GM23338 (cell line): ENCODE measurements at regions not wholly inside any gene's neighbourhood (a gene's known extent, or its start where the extent isn't known, plus 50 kb on each side); places are given as distances from the start of the nearest gene placed in this dataset.

ENCODE experiments used
- ATAC-seq: fragments of 200-7000 bp; cut with Tn5 transposase; 3 replicates; pipeline ENCODE4 v1.9.1; 2020
- DNase-seq: peaks from one replicate; pipeline ENCODE4 v3.0.0-alpha.2; 2015; ENCODE audit warnings: low spot score
- H2AFZ ChIP-seq: fragments of 200-600 bp; sonication (generic); 2 replicates; pipeline ENCODE4 v1.8.0; 2016; ENCODE audit warnings: antibody characterized with exemption, mild to moderate bottlenecking, moderate library complexity
- H3F3A ChIP-seq: fragments of 200-600 bp; sonication (generic); replicated peaks from 2 replicates; pipeline ENCODE4 v1.8.0; 2017; ENCODE audit warnings: antibody characterized with exemption, mixed run types, low read depth
- H3K27ac ChIP-seq: fragments of 200-600 bp; sonication (generic); 2 replicates; pipeline ENCODE4 v1.6.1; 2016; ENCODE audit warnings: low read depth
- H3K27me3 ChIP-seq: fragments of 200-600 bp; sonication (generic); 2 replicates; pipeline ENCODE4 v1.8.0; 2016; ENCODE audit warnings: mild to moderate bottlenecking, mixed run types, moderate library complexity; ENCODE audit not compliant: insufficient read depth
- H3K36me3 ChIP-seq: fragments of 200-600 bp; sonication (generic); 2 replicates; pipeline ENCODE4 v1.8.0; 2016; ENCODE audit warnings: mild to moderate bottlenecking; ENCODE audit not compliant: insufficient read depth
- H3K4me1 ChIP-seq: fragments of 200-600 bp; sonication (generic); 2 replicates; pipeline ENCODE4 v1.8.0; 2016; ENCODE audit warnings: mild to moderate bottlenecking, moderate library complexity; ENCODE audit not compliant: insufficient read depth
- H3K4me2 ChIP-seq: fragments of 200-600 bp; sonication (generic); 2 replicates; pipeline ENCODE4 v1.7.1; 2017; ENCODE audit warnings: mixed run types
- H3K4me3 ChIP-seq: fragments of 200-600 bp; sonication (generic); 2 replicates; pipeline ENCODE4 v1.6.1; 2016; ENCODE audit warnings: mixed run types
- H3K79me2 ChIP-seq: fragments of 200-600 bp; sonication (generic); replicated peaks from 2 replicates; pipeline ENCODE4 v1.8.0; 2017; ENCODE audit warnings: mild to moderate bottlenecking; ENCODE audit not compliant: insufficient read depth
- H3K9me2 ChIP-seq: fragments of 200-600 bp; sonication (generic); 2 replicates; pipeline ENCODE4 v1.8.0; 2017; ENCODE audit not compliant: insufficient read depth
- H4K20me1 ChIP-seq: fragments of 200-600 bp; sonication (generic); replicated peaks from 2 replicates; pipeline ENCODE4 v1.8.0; 2017; ENCODE audit warnings: mild to moderate bottlenecking; ENCODE audit not compliant: insufficient read depth
- H3K27ac Mint-ChIP-seq: 2 replicates; pipeline ENCODE4 v1.8.0; 2020; ENCODE audit warnings: inconsistent platforms, mild to moderate bottlenecking, moderate library complexity, mixed read lengths
- H3K27me3 Mint-ChIP-seq: 3 replicates; pipeline ENCODE4 v1.8.0; 2022; ENCODE audit warnings: low read depth, mild to moderate bottlenecking, moderate library complexity, mixed read lengths, inconsistent platforms; ENCODE audit not compliant: insufficient read depth, poor library complexity
- H3K36me3 Mint-ChIP-seq: 3 replicates; pipeline ENCODE4 v1.8.0; 2021; ENCODE audit warnings: low read depth, mild to moderate bottlenecking, inconsistent platforms, moderate library complexity, mixed read lengths
- H3K4me1 Mint-ChIP-seq: 3 replicates; pipeline ENCODE4 v1.8.0; 2020; ENCODE audit warnings: mild to moderate bottlenecking, inconsistent platforms, mixed read lengths
- H3K4me3 Mint-ChIP-seq: 3 replicates; pipeline ENCODE4 v1.8.0; 2021; ENCODE audit warnings: moderate library complexity, mild to moderate bottlenecking, inconsistent platforms, mixed read lengths
- H3K9me3 Mint-ChIP-seq: 3 replicates; pipeline ENCODE4 v1.8.0; 2020; ENCODE audit warnings: moderate library complexity, mild to moderate bottlenecking, inconsistent platforms, mixed read lengths
- CREB1 ChIP-seq: fragments of 250-450 bp; sonication (Bioruptor Pico); IDR thresholded peaks from 2 replicates; pipeline ENCODE4 v1.5.0; 2020; ENCODE audit warnings: low read depth, mild to moderate bottlenecking, moderate library complexity
- EZH2 ChIP-seq: fragments of 200-600 bp; sonication (generic); IDR thresholded peaks from one replicate; pipeline ENCODE4 v1.8.0; 2017; ENCODE audit warnings: antibody characterized with exemption, mild to moderate bottlenecking, low read depth; ENCODE audit not compliant: unreplicated experiment
- EZH2phosphoT487 ChIP-seq: fragments of 200-600 bp; sonication (generic); IDR thresholded peaks from one replicate; pipeline ENCODE4 v1.8.1; 2018; ENCODE audit warnings: antibody characterized with exemption; ENCODE audit not compliant: unreplicated experiment
- JUNB ChIP-seq: IDR thresholded peaks from one replicate; pipeline ENCODE4 v1.6.1; 2016; ENCODE audit warnings: antibody characterized with exemption; ENCODE audit not compliant: unreplicated experiment
- NANOG ChIP-seq: IDR thresholded peaks from 2 replicates; pipeline ENCODE4 v1.6.1; 2016; ENCODE audit warnings: antibody characterized with exemption, borderline replicate concordance
- POLR2AphosphoS5 ChIP-seq: IDR thresholded peaks from 2 replicates; pipeline ENCODE4 v1.6.1; 2016; ENCODE audit warnings: antibody characterized with exemption, low read depth
- STAT1 ChIP-seq: IDR thresholded peaks from one replicate; pipeline ENCODE4 v1.6.1; 2016; ENCODE audit warnings: antibody characterized with exemption; ENCODE audit not compliant: unreplicated experiment
- ZNF114 ChIP-seq: fragments of 250-450 bp; sonication (Bioruptor Pico); IDR thresholded peaks from 2 replicates; pipeline ENCODE4 v1.5.0; 2020; ENCODE audit warnings: mild to moderate bottlenecking, moderate library complexity
- ZNF331 ChIP-seq: fragments of 250-450 bp; sonication (Bioruptor Pico); IDR thresholded peaks from 2 replicates; pipeline ENCODE4 v1.5.0; 2020; ENCODE audit warnings: low read depth, mild to moderate bottlenecking, moderate library complexity
- TF ChIP-seq, protein P1 (sequence below): fragments of 250-450 bp; sonication (Bioruptor Pico); IDR thresholded peaks from 2 replicates; pipeline ENCODE4 v1.5.0; 2020; ENCODE audit warnings: mild to moderate bottlenecking, moderate library complexity
- TF ChIP-seq, protein P2 (sequence below): IDR thresholded peaks from one replicate; pipeline ENCODE4 v1.6.1; 2018; ENCODE audit warnings: antibody characterized with exemption; ENCODE audit not compliant: unreplicated experiment
- TF ChIP-seq, protein P3 (sequence below), 2 experiments: fragments of 200-600 bp in 1 of 2; sonication (generic) in 1 of 2; conservative IDR thresholded peaks; 2 replicates each; pipeline versions ENCODE4 v1.5.1 to v1.6.1; 2016 to 2017; ENCODE audit warnings: antibody characterized with exemption in 2 of 2, low read depth in 2 of 2, mild to moderate bottlenecking in 2 of 2, moderate library complexity in 1 of 2
- TF ChIP-seq, protein P4 (sequence below): IDR thresholded peaks from 2 replicates; pipeline ENCODE4 v1.6.1; 2016; ENCODE audit warnings: antibody characterized with exemption

DNA sequence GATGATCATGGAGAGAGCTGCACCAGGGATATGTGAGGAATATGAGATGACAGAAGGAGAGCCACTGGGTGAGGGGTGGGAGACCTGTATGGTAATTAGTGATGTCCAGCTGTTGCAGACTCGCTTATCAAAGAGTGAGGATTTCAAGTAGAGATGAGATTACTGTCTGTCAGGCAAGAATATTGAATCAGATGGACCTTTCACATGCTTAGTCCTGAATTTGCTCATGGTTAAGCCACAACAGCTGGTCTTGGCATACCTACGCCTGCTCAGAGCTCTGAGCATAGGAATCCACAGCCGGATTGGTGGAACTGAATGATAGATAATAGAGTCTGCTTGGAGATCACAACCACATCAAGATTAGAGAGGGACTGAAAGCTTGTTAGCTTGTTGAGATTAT is 115.2 kb upstream of the ARHGAP5 start:
- no peak overlapping the region for H2AFZ ChIP-seq
- H3K4me3 Mint-ChIP-seq = no peak overlapping the region
- H3F3A ChIP-seq = no peaks in the 10 kb centered on the region
- no peak overlapping the region for H3K4me3 ChIP-seq
- H3K4me2 ChIP-seq = no peak overlapping the region
- H3K36me3 ChIP-seq = no peaks in the 10 kb centered on the region
- H3K27me3 Mint-ChIP-seq = peaks cover 4% of the 10 kb centered on the region
- H3K9me2 ChIP-seq = no peaks in the 10 kb centered on the region
- no peak for ATAC-seq
- TF ChIP-seq EZH2phosphoT487 (no peak), ZNF114 (no peak), CREB1 (CRISPR knock-in tag) (no peak), EZH2 (no peak), NANOG (no peak), ZNF331 (CRISPR knock-in tag) (no peak), STAT1 (no peak), POLR2AphosphoS5 (no peak), JUNB (no peak)
- TF ChIP-seq, protein P1, sequence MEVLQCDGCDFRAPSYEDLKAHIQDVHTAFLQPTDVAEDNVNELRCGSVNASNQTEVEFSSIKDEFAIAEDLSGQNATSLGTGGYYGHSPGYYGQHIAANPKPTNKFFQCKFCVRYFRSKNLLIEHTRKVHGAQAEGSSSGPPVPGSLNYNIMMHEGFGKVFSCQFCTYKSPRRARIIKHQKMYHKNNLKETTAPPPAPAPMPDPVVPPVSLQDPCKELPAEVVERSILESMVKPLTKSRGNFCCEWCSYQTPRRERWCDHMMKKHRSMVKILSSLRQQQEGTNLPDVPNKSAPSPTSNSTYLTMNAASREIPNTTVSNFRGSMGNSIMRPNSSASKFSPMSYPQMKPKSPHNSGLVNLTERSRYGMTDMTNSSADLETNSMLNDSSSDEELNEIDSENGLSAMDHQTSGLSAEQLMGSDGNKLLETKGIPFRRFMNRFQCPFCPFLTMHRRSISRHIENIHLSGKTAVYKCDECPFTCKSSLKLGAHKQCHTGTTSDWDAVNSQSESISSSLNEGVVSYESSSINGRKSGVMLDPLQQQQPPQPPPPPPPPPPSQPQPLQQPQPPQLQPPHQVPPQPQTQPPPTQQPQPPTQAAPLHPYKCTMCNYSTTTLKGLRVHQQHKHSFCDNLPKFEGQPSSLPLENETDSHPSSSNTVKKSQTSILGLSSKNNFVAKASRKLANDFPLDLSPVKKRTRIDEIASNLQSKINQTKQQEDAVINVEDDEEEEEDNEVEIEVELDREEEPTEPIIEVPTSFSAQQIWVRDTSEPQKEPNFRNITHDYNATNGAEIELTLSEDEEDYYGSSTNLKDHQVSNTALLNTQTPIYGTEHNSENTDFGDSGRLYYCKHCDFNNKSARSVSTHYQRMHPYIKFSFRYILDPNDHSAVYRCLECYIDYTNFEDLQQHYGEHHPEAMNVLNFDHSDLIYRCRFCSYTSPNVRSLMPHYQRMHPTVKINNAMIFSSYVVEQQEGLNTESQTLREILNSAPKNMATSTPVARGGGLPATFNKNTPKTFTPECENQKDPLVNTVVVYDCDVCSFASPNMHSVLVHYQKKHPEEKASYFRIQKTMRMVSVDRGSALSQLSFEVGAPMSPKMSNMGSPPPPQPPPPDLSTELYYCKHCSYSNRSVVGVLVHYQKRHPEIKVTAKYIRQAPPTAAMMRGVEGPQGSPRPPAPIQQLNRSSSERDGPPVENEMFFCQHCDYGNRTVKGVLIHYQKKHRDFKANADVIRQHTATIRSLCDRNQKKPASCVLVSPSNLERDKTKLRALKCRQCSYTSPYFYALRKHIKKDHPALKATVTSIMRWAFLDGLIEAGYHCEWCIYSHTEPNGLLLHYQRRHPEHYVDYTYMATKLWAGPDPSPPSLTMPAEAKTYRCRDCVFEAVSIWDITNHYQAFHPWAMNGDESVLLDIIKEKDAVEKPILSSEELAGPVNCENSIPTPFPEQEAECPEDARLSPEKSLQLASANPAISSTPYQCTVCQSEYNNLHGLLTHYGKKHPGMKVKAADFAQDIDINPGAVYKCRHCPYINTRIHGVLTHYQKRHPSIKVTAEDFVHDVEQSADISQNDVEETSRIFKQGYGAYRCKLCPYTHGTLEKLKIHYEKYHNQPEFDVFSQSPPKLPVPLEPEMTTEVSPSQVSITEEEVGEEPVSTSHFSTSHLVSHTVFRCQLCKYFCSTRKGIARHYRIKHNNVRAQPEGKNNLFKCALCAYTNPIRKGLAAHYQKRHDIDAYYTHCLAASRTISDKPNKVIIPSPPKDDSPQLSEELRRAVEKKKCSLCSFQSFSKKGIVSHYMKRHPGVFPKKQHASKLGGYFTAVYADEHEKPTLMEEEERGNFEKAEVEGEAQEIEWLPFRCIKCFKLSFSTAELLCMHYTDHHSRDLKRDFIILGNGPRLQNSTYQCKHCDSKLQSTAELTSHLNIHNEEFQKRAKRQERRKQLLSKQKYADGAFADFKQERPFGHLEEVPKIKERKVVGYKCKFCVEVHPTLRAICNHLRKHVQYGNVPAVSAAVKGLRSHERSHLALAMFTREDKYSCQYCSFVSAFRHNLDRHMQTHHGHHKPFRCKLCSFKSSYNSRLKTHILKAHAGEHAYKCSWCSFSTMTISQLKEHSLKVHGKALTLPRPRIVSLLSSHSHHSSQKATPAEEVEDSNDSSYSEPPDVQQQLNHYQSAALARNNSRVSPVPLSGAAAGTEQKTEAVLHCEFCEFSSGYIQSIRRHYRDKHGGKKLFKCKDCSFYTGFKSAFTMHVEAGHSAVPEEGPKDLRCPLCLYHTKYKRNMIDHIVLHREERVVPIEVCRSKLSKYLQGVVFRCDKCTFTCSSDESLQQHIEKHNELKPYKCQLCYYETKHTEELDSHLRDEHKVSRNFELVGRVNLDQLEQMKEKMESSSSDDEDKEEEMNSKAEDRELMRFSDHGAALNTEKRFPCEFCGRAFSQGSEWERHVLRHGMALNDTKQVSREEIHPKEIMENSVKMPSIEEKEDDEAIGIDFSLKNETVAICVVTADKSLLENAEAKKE (CRISPR knock-in tag) = no peak
- TF ChIP-seq, protein P2, sequence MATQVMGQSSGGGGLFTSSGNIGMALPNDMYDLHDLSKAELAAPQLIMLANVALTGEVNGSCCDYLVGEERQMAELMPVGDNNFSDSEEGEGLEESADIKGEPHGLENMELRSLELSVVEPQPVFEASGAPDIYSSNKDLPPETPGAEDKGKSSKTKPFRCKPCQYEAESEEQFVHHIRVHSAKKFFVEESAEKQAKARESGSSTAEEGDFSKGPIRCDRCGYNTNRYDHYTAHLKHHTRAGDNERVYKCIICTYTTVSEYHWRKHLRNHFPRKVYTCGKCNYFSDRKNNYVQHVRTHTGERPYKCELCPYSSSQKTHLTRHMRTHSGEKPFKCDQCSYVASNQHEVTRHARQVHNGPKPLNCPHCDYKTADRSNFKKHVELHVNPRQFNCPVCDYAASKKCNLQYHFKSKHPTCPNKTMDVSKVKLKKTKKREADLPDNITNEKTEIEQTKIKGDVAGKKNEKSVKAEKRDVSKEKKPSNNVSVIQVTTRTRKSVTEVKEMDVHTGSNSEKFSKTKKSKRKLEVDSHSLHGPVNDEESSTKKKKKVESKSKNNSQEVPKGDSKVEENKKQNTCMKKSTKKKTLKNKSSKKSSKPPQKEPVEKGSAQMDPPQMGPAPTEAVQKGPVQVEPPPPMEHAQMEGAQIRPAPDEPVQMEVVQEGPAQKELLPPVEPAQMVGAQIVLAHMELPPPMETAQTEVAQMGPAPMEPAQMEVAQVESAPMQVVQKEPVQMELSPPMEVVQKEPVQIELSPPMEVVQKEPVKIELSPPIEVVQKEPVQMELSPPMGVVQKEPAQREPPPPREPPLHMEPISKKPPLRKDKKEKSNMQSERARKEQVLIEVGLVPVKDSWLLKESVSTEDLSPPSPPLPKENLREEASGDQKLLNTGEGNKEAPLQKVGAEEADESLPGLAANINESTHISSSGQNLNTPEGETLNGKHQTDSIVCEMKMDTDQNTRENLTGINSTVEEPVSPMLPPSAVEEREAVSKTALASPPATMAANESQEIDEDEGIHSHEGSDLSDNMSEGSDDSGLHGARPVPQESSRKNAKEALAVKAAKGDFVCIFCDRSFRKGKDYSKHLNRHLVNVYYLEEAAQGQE = no peak
- TF ChIP-seq, protein P3, sequence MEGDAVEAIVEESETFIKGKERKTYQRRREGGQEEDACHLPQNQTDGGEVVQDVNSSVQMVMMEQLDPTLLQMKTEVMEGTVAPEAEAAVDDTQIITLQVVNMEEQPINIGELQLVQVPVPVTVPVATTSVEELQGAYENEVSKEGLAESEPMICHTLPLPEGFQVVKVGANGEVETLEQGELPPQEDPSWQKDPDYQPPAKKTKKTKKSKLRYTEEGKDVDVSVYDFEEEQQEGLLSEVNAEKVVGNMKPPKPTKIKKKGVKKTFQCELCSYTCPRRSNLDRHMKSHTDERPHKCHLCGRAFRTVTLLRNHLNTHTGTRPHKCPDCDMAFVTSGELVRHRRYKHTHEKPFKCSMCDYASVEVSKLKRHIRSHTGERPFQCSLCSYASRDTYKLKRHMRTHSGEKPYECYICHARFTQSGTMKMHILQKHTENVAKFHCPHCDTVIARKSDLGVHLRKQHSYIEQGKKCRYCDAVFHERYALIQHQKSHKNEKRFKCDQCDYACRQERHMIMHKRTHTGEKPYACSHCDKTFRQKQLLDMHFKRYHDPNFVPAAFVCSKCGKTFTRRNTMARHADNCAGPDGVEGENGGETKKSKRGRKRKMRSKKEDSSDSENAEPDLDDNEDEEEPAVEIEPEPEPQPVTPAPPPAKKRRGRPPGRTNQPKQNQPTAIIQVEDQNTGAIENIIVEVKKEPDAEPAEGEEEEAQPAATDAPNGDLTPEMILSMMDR (conservative IDR thresholded peaks at IDR 0.05; ENCODE audit: low read depth in 2 of 2) = no peak
- TF ChIP-seq, protein P4, sequence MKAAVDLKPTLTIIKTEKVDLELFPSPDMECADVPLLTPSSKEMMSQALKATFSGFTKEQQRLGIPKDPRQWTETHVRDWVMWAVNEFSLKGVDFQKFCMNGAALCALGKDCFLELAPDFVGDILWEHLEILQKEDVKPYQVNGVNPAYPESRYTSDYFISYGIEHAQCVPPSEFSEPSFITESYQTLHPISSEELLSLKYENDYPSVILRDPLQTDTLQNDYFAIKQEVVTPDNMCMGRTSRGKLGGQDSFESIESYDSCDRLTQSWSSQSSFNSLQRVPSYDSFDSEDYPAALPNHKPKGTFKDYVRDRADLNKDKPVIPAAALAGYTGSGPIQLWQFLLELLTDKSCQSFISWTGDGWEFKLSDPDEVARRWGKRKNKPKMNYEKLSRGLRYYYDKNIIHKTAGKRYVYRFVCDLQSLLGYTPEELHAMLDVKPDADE = no peak
- H3K27me3 ChIP-seq = no peaks in the 10 kb centered on the region
- H3K9me3 Mint-ChIP-seq = peaks cover 19% of the 10 kb centered on the region
- H3K4me1 Mint-ChIP-seq = no peaks in the 10 kb centered on the region
- H3K36me3 Mint-ChIP-seq = peaks cover 9% of the 10 kb centered on the region
- no peak for DNase-seq
- H3K79me2 ChIP-seq = no peaks in the 10 kb centered on the region
- H3K4me1 ChIP-seq = no peaks in the 10 kb centered on the region
- no peak overlapping the region for H3K27ac Mint-ChIP-seq
- no peak overlapping the region for H3K27ac ChIP-seq
- no peaks in the 10 kb centered on the region for H4K20me1 ChIP-seq
